DND-41 (cell line): ENCODE measurements at regions not wholly inside any gene's neighbourhood (a gene's known extent, or its start where the extent isn't known, plus 50 kb on each side); places are given as distances from the start of the nearest gene placed in this dataset.

Experiments used
- ATAC-seq: fragments of 200-7000 bp; cut with Tn5 transposase; 3 replicates; pipeline ENCODE4 v1.9.1; 2021; ENCODE audit warnings: low read depth; ENCODE audit not compliant: insufficient read depth
- DNase-seq: peaks from one replicate; pipeline ENCODE4 v3.0.0-alpha.2; 2020
- H2AFZ ChIP-seq: 2 replicates; pipeline ENCODE4 v1.6.0; 2012; ENCODE audit warnings: low read depth, low read length
- H3K27ac ChIP-seq: 2 replicates; pipeline ENCODE4 v1.5.1; 2012; ENCODE audit warnings: low read length, inconsistent platforms
- H3K27me3 ChIP-seq: fragments of 200-600 bp; sonication (generic); 2 replicates; pipeline ENCODE4 v1.6.0; 2012; ENCODE audit warnings: low read length, mild to moderate bottlenecking, inconsistent platforms; ENCODE audit not compliant: insufficient read depth, poor library complexity
- H3K36me3 ChIP-seq: 2 replicates; pipeline ENCODE4 v1.5.1; 2012; ENCODE audit warnings: low read length, inconsistent platforms; ENCODE audit not compliant: insufficient read depth
- H3K4me1 ChIP-seq: 2 replicates; pipeline ENCODE4 v1.5.1; 2012; ENCODE audit warnings: mild to moderate bottlenecking, low read length; ENCODE audit not compliant: insufficient read depth
- H3K4me2 ChIP-seq: 2 replicates; pipeline ENCODE4 v1.6.0; 2012; ENCODE audit warnings: mild to moderate bottlenecking, moderate library complexity, low read length, inconsistent platforms; ENCODE audit not compliant: insufficient read depth
- H3K4me3 ChIP-seq, 2 experiments: fragments of 200-600 bp in 1 of 2; shearing (Covaris generic) in 1 of 2; 2 replicates each; pipeline ENCODE4 v1.5.1; 2012 to 2016; ENCODE audit warnings: inconsistent platforms in 2 of 2, low read length in 2 of 2, mild to moderate bottlenecking in 2 of 2, low read depth in 1 of 2, moderate library complexity in 1 of 2
- H3K79me2 ChIP-seq: 2 replicates; pipeline ENCODE4 v1.6.0; 2012; ENCODE audit warnings: low read length, inconsistent platforms; ENCODE audit not compliant: insufficient read depth
- H3K9ac ChIP-seq: 2 replicates; pipeline ENCODE4 v1.6.0; 2012; ENCODE audit warnings: low read depth, mild to moderate bottlenecking, inconsistent platforms, low read length, moderate library complexity
- H3K9me3 ChIP-seq: 2 replicates; pipeline ENCODE4 v1.5.1; 2012; ENCODE audit warnings: low read length, moderate library complexity, mild to moderate bottlenecking, inconsistent platforms; ENCODE audit not compliant: insufficient read depth, severe bottlenecking
- H4K20me1 ChIP-seq: 2 replicates; pipeline ENCODE4 v1.6.0; 2012; ENCODE audit warnings: low read length; ENCODE audit not compliant: insufficient read depth
- EZH2 ChIP-seq: IDR thresholded peaks from 3 replicates; pipeline ENCODE4 v1.6.1; 2012; ENCODE audit warnings: borderline replicate concordance, low read depth, mild to moderate bottlenecking, moderate library complexity, low read length, inconsistent platforms; ENCODE audit not compliant: severe bottlenecking
- TF ChIP-seq, protein P1 (sequence below): IDR thresholded peaks from 2 replicates; pipeline ENCODE4 v1.5.1; 2012; ENCODE audit warnings: borderline replicate concordance, low read length, moderate library complexity, mild to moderate bottlenecking; ENCODE audit not compliant: poor library complexity, severe bottlenecking; ENCODE audit errors: extremely low read depth

DNA sequence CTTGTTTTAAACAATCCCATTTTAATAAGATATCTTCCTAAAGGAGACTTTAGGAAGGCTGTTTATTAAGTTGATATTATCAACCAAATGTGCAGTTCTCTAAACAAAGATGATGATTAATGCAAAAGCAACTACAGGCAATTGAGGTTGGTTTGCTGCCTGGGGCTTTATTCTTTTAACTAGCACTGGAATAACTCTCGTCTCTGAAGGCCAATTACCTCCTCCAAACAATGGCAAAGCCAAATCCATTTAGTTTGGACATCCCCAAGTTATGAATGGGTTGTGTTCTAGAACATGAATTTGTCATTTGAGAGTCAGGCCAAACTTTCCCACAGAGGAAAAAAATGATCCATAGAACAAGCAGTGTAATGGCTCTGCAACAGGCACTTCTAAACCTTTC, 114.1 kb downstream of the SLC16A9 start:
- no peak overlapping the region for H3K4me3 ChIP-seq
- no peaks in the 10 kb centered on the region for H3K9me3 ChIP-seq
- no peaks in the 10 kb centered on the region for H3K4me1 ChIP-seq
- H3K9ac ChIP-seq, result no peak overlapping the region
- no peak for DNase-seq
- H3K27me3 ChIP-seq, result no peaks in the 10 kb centered on the region
- H3K79me2 ChIP-seq, result no peaks in the 10 kb centered on the region
- H3K36me3 ChIP-seq, result no peaks in the 10 kb centered on the region
- ATAC-seq, result no peak
- no peak for TF ChIP-seq EZH2
- TF ChIP-seq, protein P1, sequence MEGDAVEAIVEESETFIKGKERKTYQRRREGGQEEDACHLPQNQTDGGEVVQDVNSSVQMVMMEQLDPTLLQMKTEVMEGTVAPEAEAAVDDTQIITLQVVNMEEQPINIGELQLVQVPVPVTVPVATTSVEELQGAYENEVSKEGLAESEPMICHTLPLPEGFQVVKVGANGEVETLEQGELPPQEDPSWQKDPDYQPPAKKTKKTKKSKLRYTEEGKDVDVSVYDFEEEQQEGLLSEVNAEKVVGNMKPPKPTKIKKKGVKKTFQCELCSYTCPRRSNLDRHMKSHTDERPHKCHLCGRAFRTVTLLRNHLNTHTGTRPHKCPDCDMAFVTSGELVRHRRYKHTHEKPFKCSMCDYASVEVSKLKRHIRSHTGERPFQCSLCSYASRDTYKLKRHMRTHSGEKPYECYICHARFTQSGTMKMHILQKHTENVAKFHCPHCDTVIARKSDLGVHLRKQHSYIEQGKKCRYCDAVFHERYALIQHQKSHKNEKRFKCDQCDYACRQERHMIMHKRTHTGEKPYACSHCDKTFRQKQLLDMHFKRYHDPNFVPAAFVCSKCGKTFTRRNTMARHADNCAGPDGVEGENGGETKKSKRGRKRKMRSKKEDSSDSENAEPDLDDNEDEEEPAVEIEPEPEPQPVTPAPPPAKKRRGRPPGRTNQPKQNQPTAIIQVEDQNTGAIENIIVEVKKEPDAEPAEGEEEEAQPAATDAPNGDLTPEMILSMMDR, result no peak
- H2AFZ ChIP-seq, result no peak overlapping the region
- no peaks in the 10 kb centered on the region for H4K20me1 ChIP-seq
- H3K4me2 ChIP-seq, result no peak overlapping the region
- no peak overlapping the region for H3K27ac ChIP-seq

DNA sequence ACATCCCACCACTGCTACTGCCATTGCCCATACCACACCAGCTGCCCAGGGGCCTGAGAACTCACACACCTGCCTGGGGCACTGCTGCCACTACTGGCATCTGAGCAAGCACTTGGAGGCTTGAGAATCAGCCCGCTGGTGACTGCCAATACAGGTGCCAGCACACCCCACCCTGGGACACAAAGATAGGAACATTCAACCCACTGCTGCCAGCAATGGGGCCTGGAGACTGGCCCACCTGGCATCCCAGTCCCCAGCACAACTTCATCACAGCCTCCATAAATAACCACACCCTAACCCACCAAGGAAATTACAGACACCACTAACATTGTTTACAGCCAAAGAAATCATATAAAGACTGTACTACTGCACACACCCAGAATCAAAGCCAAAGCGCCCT, 115.9 kb downstream of the SLC16A9 start:
- H2AFZ ChIP-seq, result no peak overlapping the region
- ATAC-seq (no peak), DNase-seq (no peak)
- H3K27me3 ChIP-seq, result no peaks in the 10 kb centered on the region
- no peaks in the 10 kb centered on the region for H3K79me2 ChIP-seq
- no peaks in the 10 kb centered on the region for H3K36me3 ChIP-seq
- H4K20me1 ChIP-seq, result no peaks in the 10 kb centered on the region
- H3K9me3 ChIP-seq, result no peaks in the 10 kb centered on the region
- H3K4me1 ChIP-seq, result no peaks in the 10 kb centered on the region
- no peak overlapping the region for H3K27ac ChIP-seq
- H3K4me3 ChIP-seq, result no peak overlapping the region
- TF ChIP-seq, protein P1, result no peak
- TF ChIP-seq EZH2, result no peak
- no peak overlapping the region for H3K4me2 ChIP-seq
- H3K9ac ChIP-seq, result no peak overlapping the region

DNA sequence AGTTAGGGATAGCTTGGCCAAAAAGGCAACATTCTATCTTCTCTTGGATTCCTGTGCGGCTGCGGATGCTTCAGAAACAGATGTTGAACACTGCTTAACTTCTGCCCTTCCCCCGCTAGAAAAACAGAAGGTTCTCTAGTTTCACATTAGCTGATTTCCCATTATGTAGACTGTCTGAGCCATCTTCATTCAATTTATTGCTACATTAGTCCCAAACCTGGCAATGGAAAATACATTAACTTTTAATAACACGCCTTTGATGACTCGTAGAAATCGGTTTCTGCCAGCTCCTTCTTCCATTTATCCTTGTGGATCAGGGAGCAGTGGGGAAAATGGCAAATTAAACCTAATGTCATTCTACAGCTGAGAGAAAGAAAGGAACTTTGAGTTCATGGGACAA, 119.9 kb downstream of the SLC16A9 start:
- DNase-seq, result no peak
- Histone ChIP-seq H2AFZ (no peak overlapping the region), H3K27me3 (no peaks in the 10 kb centered on the region), H3K4me2 (no peak overlapping the region), H4K20me1 (no peaks in the 10 kb centered on the region), H3K27ac (no peak overlapping the region), H3K4me3 (no peak overlapping the region), H3K79me2 (no peaks in the 10 kb centered on the region), H3K9ac (no peak overlapping the region), H3K9me3 (no peaks in the 10 kb centered on the region), H3K4me1 (no peaks in the 10 kb centered on the region), H3K36me3 (no peaks in the 10 kb centered on the region)
- no peak for ATAC-seq
- TF ChIP-seq EZH2, result no peak
- TF ChIP-seq, protein P1, result no peak

DNA sequence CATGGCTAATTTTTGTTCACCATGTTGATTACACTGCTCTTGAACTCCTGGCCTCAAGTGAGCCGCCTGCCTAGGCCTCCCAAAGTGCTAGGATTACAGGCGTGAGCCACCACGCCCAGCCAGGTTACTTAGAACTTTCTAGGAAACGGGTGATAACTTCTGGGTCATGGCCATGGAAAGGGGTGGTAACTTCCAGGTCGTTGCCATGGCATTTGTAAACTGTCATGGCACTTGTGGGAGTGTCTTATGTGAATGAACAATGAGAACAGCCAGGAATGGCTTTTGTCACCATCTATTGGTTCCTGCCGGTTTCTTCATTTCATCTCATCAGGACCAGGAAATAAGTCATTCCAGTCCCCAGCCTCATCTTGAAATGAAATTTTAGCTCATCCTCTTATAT, 120.9 kb downstream of the SLC16A9 start:
- no peak for TF ChIP-seq EZH2
- TF ChIP-seq, protein P1, result no peak
- Histone ChIP-seq H3K27me3 (no peaks in the 10 kb centered on the region), H3K4me3 (no peak overlapping the region), H3K9ac (no peak overlapping the region), H2AFZ (no peak overlapping the region), H3K4me2 (no peak overlapping the region), H4K20me1 (no peaks in the 10 kb centered on the region), H3K79me2 (no peaks in the 10 kb centered on the region), H3K4me1 (no peaks in the 10 kb centered on the region), H3K9me3 (no peaks in the 10 kb centered on the region), H3K36me3 (no peaks in the 10 kb centered on the region), H3K27ac (no peak overlapping the region)
- no peak for DNase-seq
- no peak for ATAC-seq
